GM12874 (cell line): ENCODE measurements at regions not wholly inside any gene's neighbourhood (a gene's known extent, or its start where the extent isn't known, plus 50 kb on each side); places are given as distances from the start of the nearest gene placed in this dataset.

Experiments used
- CTCF ChIP-seq: IDR thresholded peaks from 2 replicates; pipeline ENCODE4 v1.5.1; 2011; ENCODE audit warnings: low read depth, mild to moderate bottlenecking, control low read depth, low read length, moderate library complexity; ENCODE audit not compliant: insufficient read depth

GRCh38 chr14:82425261-82425660 is 891.6 kb upstream of the SEL1L start:
- TF ChIP-seq CTCF = no peak

- TF ChIP-seq CTCF = no peak
Observed at GRCh38 chr14:82431031-82431430, 897.4 kb upstream of the SEL1L start.

- no peak for TF ChIP-seq CTCF
Observed at GRCh38 chr14:82432301-82433105, 898.9 kb upstream of the SEL1L start.

GRCh38 chr14:82438436-82438835 is 904.8 kb upstream of the SEL1L start:
- no peak for TF ChIP-seq CTCF

- no peak for TF ChIP-seq CTCF
Observed at GRCh38 chr14:82441270-82441669, 907.6 kb upstream of the SEL1L start.

- TF ChIP-seq CTCF = no peak
Observed at GRCh38 chr14:82445810-82446570, 912.3 kb upstream of the SEL1L start.

- no peak for TF ChIP-seq CTCF
Observed at GRCh38 chr14:82447586-82447985, 913.9 kb upstream of the SEL1L start.
